NOMO-1 treated with DMSO at 0.1 percent for 48 hours (cell line): ENCODE measurements at regions not wholly inside any gene's neighbourhood (a gene's known extent, or its start where the extent isn't known, plus 50 kb on each side); places are given as distances from the start of the nearest gene placed in this dataset.
"Not testable (repeated sequence)": the region's sequence is repeated elsewhere in the genome, so short reads cannot be mapped to it uniquely, and the experiment has no call there.

Experiments used
- DNase-seq: peaks from one replicate; lab custom pipeline; 2025; ENCODE audit not compliant: unreplicated experiment; lab: John Stamatoyannopoulos, UW

DNA sequence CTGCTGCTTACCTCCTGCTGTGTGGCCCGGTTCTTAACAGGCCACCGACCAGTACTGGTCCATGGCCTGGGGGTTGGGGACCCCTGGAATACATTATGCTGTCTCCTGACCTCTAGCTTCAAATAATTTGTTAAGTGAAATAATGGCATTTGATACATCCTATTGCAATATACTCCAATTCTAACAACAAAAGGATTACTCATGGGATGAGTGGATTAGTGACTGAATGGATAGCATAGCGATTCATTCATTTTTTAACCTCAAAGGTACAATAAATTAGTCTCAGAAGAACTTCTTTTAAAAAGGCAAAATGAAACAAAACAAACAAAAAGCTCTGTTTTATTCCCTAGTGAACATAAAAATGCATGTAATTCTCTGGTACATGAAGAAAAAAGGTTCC is 147.9 kb upstream of the PKP2 start:
- DNase-seq = no peak

DNA sequence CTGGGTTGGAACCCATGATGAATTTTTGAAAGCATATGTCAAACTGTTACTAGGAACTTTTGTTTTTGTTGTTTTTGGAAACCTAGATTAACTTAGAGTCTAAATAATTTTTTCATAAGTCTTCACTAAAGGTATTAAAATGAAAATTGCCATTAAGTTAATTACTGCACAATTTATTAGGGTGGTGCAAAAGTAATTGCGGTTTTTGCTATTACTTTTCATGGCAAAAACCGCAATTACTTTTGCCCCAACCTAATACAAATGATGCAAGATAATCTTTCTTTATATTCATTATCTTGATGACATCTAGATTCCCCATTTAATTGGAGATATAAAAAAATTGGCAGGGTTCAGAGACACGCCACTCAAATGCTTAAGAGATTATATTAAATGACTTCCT is 145.0 kb upstream of the PKP2 start:
- DNase-seq = no peak

- not testable (repeated sequence) for DNase-seq
Observed at GRCh38 chr12:33033999-33034398, 137.4 kb upstream of the PKP2 start.

GRCh38 chr12:33026791-33027190 is 130.2 kb upstream of the PKP2 start:
- DNase-seq = no peak

- DNase-seq = not testable (repeated sequence)
Observed at GRCh38 chr12:33022724-33023123, 126.1 kb upstream of the PKP2 start.

DNA sequence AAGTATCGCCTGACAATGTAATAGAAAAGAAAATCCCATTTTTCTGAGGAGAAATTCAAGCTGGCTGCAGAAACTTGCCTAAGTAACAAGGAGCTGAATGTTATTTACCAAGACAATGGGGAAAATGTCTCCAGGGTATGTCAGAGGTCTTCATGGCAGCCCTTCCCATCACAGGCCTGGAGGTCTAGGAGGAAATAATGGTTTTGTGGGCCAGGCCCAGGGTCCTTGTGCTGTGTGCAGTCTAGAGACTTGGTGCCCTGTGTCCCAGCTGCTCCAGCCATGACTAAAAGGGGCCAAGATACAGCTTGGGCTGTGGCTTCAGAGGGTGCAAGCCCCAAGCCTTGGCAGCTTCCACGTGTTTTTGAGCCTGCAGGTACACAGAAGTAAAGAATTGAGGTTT is 120.5 kb upstream of the PKP2 start:
- DNase-seq = not testable (repeated sequence)

DNA sequence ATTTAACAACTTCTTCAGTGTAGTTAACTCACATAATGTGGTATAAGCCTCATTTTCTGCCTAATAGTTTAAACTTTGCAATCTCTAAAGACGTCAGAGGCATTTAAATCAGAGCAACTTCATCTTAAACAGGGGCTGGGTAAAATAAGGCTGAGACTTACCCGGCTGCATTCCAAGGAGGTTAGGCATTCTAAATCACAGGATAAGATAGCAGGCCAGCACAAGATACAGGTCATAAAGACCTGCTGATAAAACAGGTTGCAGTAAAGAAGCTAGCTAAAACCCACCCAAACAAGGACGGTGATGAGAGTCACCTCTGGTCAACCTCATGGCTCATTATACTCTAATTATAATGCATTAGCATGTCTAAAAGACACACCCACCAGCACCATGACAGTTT is 115.6 kb upstream of the PKP2 start:
- DNase-seq = no peak

- no peak for DNase-seq
Observed at GRCh38 chr12:33006106-33006505, 109.5 kb upstream of the PKP2 start.

GRCh38 chr12:33000016-33000415 is 103.4 kb upstream of the PKP2 start:
- DNase-seq = no peak

DNA sequence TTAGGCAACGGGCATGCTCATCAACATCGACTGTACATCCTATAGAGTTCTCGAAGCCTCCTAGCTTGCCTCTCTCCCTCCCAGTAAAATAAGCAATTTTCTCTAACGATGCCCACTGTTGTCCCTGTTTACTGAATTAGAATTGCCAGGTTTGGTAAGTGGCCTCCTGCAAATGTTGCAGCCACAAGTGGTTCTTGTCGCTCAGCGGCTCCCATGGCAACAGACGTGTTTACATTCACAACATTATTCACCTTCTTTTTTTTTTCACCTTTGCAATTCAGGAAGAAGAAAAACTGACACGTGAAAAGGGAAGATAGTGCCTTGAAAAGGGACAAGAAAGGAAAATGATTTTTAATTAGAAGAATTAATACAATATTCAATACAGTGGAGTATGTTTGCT is 100.9 kb upstream of the PKP2 start:
- no peak for DNase-seq

DNA sequence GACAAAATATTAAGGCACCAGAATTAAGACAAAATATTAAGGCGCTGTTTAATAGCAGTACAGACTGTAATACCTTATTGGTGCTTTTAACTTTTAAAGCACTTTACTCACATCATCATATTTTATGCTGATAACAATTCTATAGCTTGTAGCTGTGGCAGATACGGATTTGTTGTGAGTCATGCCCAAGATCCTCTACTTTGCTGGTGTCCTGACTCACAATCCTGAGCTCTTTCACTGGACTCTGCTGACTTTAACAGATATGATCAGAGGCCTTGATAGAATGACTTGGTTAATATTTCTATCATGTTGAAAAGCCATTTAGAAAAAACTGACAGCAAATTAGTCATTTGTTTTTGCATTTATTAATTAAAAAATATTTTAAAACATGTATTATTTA is 99.0 kb upstream of the PKP2 start:
- no peak for DNase-seq

GRCh38 chr12:32993404-32993803 is 96.8 kb upstream of the PKP2 start:
- no peak for DNase-seq

GRCh38 chr12:32989705-32990104 is 93.1 kb upstream of the PKP2 start:
- DNase-seq = no peak

DNA sequence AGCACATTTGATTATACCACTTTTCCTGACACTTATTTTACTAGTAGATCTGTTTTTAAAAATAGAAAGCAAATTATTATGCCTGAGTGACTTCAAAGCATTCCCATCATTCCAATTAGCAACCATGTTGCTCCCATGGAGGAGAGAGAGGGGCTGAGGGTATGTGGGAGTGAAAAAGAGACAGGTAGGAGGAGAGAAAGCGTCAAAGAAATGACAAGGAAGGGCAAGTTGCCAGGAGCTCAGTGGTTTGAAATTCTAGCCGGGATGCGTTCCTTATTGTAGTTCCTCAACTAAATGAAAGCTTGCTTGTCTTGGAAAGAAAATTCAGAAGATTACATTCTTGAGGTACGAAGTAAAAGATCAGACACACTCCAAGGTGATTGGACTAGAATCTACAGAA is 92.4 kb upstream of the PKP2 start:
- no peak for DNase-seq

DNA sequence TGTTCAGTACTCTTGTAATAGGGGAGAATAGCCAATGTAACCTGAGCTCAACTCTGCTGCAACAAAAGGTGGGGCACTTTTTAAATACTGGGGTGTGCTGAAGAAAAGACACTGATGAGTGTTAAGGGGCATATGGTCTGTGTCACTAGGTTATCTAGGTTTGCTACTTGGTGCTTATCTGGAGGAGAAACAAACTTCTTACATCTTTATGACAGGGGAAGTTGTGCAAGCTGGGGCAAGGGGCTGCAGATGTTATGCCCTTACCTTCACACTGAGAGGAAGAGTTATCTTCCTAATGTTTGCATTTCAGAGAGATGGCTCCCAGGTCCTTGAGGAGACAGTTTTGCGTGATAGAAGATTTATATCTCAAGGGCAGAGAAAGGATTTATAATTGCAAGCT is 90.9 kb upstream of the PKP2 start:
- no peak for DNase-seq

DNA sequence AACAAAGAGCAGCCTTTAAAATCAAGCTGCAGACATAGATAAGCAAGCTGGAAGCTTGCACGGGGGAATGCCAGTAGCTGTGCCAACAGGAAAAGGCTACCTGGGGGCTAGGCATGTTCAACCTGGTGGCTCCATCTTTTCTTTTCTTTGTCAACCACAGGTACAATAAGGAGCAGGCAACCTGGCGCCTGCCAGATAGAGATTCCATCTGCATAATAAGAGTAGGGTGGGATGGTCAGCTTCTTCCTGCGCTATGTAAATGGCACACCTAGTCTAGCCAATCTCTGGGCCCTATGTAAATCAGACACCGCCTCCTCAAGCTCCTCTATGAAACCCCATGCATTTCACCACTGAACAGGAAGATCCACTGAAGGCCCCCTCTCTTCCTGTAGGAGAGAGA is 87.4 kb upstream of the PKP2 start:
- DNase-seq = no peak

DNA sequence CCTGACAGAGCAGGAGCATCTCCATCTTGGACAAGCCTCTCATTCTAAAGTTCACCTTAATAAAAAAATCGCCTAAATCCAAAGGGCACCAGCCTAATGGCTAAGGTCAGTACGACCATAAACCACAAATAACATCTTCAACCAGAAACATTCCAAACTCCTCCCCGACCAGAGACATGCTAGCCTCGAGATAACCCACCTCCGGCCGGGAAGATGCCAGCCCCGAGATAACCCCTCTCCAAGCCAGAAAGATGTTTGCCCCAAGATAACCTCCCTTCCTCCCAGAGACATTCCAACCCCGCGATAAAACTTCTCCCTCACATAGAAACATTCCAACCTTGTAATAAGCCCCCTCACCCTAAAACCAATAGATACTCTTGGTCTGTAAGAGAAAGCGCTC is 86.8 kb upstream of the PKP2 start:
- DNase-seq = no peak

DNA sequence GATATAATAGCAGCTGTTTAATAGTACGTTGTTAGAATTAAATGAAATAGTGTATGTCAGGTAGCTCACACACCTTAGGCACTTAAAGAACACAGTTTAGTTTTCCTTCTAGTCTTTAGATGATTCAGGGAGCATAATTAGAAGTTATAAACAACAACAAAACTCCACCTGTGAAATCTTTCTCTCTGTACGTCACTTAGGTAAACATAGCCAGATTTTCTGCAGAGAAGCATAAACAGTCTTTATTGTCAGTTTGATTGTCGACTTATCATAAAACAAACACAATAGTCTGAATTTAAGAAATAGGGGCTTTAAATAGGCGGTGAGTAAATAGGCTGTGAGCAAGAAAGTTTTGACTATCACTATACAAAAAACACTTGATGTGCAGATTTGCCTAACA is 84.6 kb upstream of the PKP2 start:
- no peak for DNase-seq

GRCh38 chr12:32975122-32975521 is 78.5 kb upstream of the PKP2 start:
- DNase-seq = no peak

DNA sequence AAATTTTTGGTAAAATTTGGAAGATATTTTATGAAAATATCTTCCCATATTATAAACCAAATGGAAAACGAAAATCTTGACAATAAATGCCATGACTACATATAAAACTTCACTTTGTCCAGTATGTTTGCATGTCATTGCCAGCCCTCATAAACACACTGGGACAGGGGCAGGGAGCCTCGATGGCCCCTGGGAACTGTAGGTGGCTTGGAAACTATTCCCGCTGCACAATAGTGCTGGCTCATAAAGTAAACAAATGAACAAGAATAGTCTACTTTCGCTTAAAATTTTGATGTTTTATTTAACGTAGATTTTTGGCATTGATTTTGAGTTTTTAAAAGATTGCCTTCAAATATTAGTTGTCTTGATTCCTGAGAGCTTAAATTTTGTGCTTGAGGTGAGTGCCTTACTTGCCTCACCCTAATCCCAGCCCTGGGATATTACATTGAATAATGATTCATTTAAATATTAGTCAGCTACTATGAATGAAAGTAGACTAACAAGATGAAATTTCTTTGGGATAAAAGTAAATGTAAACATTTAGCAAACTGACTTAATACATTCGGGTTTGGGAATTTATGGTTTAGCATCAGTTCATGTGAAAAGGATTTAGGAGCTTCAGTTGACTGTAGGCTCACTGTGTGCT is 74.0 kb upstream of the PKP2 start:
- no peak for DNase-seq

DNA sequence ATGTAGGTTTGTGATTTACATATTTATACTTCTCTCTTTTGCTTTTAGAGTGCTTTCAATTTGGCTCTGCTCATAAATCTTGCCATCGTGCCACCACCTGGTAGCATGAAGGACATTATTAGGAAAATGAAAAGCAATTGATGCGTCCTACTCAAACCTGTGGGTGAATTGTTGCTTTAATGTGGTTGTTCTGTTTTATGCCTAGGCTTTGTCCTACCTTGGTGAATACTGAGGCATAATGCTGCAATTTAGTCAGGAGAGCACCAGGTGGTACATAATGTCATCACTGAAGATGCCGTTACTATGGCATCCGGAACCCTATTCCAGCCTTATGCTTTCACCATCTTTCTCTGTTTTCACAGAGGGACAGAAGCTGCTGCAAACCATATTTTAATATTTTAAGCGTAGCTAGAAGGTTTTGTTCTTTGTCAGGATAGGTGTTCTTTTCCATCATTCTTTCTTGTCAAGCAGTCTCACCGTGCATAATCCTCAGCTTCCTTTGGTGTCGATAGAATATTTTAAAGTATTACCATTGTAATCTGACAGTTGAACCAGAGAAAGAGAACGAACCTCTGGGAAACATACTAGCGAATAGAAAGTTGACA is 68.5 kb upstream of the PKP2 start:
- DNase-seq = no peak

GRCh38 chr12:32956418-32956817 is 59.8 kb upstream of the PKP2 start:
- DNase-seq = not testable (repeated sequence)

DNA sequence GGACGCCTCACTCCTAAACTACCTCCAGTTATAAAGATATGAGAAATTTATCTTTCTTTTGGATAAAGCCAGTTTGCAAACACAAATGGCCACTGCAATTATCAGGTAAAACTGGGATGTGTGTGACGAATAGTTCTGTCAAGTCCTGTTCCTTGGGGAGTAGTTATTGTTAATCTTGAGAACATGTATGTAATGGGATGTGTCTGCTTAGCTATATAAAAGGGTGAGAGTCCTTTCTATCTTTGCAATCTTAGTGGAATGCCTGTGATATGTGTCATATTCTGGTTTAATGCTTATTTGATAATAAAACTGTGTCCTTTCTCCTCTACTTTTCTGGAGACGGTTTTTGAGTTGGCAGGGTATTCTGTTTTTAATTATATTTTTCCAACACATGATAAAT is 56.1 kb upstream of the PKP2 start:
- DNase-seq = no peak
